ENCODE measurements at regions not wholly inside any gene's neighbourhood (a gene's known extent, or its start where the extent isn't known, plus 50 kb on each side); places are given as distances from the start of the nearest gene placed in this dataset.
"Not testable (repeated sequence)": the region's sequence is repeated elsewhere in the genome, so short reads cannot be mapped to it uniquely, and the experiment has no call there.

- DNase-seq (ENCODE audit: low read depth), result no peak
Measured at GRCh38 chr1:199448646-199449045, 578.9 kb upstream of the NR5A2 start.

DNA sequence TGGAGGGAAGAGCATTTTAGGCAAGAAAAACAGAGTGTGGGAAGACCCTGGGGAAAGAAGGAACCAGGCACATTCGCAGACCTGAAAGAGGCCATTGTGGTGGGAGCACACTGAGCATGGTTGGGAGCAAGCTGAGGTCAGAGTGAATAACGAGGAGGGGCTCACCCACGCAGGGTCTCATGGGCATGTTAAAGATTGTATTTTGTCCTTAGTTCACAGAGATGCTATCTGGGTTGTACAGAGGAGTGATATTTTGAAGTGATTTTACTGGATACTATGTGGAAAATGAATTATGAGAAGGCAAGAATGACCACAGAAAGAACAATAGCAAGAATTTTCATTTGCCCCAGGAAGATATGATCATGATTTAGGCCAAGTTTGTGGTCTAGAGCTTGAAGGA lies 578.3 kb upstream of the NR5A2 start:
- DNase-seq (ENCODE audit: low read depth), result no peak

DNA sequence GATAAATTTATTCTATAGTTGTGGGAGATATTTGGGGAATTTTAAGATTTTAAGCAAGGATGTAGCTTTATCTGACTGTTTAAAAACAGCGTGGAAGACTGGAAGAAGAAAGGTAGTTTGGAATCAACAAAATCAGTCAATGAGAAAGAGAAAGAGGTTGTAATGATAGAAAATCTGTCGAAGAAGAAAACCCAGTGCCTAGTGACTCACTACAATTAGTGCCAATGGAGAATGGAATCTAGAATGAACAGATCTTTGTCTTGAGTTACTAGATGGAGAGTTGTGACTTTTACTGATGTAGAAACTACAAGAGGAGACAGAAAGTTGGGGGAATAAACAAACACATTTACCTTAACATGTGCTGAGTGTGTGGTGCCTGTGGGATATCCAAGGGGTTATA lies 577.8 kb upstream of the NR5A2 start:
- no peak for DNase-seq (ENCODE audit: low read depth)

DNA sequence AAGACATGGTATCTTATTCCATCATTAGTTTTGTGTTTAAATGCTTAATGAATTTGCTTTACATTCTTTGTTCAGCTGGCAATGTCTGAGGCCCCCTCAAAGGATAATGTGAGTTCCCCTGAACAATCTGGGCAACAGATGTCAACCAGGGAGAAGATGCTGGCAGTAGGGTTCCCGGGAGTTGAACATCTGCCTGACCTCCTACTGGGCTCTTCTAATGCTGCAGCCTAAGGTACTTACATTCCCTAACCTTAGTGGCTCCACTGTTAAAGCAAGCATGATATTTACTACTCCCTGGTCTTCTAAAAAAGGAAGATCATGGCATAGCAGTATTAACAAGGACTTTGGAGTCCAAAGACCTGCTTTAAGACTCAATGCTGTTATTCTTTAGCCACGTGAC lies 574.9 kb upstream of the NR5A2 start:
- DNase-seq (ENCODE audit: low read depth), result no peak

DNA sequence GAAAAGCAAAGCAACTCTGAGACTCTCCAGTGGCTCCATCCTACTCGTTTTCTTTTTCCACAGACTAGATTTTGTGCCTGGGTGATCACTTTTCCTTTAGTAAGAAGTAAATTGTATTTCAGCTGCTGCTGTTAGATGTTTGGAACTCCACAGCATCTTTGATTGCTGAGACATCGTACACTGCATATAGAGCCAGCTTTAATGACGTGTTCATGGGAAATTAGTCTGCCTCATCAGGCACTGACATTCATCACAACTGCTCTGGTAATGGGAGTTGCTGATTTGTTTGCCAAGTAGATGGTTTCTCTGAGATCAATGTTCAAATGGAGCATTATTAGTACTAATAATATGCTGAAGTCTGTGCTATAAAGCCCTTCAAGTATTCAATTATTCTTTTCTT lies 573.8 kb upstream of the NR5A2 start:
- DNase-seq (ENCODE audit: low read depth), result no peak

DNA sequence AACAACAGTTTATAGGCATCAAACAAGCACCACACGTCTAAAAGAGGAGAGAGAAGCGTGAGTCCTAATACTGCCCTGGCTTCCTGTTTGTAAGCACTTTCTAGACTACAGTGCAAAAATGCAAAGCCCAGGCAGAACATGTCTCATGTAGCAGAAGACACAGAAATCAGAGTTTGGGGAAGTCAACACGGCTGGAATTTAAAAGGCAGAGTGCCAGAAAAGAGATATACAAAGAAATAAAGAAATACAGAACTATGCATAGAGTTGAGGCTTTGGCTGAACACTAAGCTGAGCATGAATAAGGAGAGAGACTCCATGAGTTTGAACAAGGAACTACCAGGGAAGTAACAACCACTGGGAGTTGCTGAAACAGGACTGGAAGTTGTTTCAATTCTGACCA lies 566.6 kb upstream of the NR5A2 start:
- DNase-seq (ENCODE audit: low read depth), result no peak

GRCh38 chr1:199463521-199464127 lies 563.9 kb upstream of the NR5A2 start:
- no peak for DNase-seq (ENCODE audit: low read depth)

- DNase-seq (ENCODE audit: low read depth), result no peak
Measured at GRCh38 chr1:199466961-199467360, 560.5 kb upstream of the NR5A2 start.

- no peak for DNase-seq (ENCODE audit: low read depth)
Measured at GRCh38 chr1:199472018-199472417, 555.5 kb upstream of the NR5A2 start.

DNA sequence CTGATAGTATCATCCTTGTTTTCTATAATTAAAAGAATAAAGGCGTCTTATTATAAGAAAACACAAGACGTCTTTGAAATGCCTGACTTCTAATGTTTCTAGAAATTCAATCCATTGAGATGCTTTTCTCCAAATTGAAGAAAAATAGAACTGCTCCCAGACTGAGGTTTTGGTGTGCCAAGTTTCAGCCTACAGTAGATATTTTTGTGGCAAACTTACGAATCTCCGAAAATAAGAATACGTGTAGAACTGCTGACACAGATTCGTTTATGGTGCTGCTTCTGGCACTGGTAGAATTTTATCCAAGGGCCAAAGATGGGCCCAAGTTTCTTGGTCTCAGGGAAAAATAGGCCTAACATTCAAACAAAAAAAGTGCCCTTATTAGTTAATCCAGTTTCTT lies 554.5 kb upstream of the NR5A2 start:
- no peak for DNase-seq (ENCODE audit: low read depth)

DNA sequence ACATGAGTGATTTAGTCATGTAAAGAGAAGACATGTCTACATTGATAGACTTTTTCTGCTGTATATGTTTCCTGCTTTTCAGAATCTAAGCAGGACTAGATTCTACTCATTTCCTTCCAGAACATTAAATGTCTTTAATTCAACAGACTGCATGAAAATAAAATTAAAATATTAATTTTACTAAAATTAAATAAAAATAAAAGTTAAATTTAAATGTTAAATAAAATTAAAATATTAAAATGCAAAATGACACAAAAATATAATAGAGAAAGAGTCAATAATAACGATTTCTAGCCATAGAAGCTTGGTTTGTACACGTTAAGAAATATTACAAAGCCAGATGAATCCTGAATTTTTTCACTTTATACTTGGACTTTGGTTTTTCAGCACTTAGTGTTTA lies 552.8 kb upstream of the NR5A2 start:
- no peak for DNase-seq (ENCODE audit: low read depth)

- no peak for DNase-seq (ENCODE audit: low read depth)
Measured at GRCh38 chr1:199482426-199482825, 545.1 kb upstream of the NR5A2 start.

DNA sequence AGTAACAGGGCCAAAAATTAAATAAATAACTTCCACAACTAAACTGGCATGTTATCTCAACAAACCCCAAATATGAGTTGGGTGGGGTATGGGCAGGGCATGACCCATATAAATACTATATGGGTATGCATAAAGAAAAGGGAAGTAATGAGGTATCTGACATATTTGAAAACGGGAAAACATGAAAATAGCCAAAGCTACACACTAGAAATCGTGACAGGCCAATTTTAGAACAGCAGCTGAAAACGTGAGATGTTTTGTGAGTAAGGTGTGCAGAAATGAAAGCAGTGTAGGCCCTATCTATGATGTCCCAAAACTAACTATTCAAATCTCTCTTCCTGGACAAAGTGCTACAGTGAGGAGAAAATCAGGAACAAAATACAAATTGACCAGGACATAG lies 537.9 kb upstream of the NR5A2 start:
- DNase-seq (ENCODE audit: low read depth), result no peak

DNA sequence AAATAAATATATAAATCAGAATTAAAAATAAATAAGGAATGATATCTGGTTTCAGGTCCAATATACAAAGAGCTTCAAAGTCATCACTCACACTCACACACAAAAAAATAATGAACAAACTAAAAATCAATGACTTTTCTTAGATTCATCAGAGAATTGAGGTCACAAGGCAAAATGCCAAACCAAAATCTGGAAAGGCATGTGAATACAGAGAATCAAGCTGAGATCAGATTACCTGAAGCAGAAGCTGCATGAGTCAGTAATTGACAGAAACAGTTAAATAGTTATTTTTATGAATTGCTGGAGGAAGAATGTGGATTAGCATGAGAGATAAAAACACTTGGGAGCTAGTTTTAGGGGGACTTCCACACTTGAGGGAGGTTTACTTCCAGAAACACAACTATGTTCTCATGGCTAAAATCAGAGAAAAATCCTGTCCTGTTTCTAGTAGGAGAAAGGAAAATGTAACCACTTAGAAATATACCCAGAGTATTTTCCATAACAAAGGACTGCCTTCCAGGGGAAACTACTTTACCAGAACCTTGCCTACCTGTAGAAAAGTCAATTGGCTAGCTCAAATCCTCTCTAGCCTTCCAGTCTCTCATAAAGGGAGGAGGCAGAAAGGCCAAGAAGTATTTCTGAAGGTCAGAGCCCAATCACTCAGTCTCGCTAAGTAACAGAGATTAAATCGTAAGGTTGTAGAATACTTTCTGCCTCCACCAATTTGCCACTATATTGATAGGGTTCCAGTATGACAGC lies 536.6 kb upstream of the NR5A2 start:
- no peak for DNase-seq (ENCODE audit: low read depth)

DNA sequence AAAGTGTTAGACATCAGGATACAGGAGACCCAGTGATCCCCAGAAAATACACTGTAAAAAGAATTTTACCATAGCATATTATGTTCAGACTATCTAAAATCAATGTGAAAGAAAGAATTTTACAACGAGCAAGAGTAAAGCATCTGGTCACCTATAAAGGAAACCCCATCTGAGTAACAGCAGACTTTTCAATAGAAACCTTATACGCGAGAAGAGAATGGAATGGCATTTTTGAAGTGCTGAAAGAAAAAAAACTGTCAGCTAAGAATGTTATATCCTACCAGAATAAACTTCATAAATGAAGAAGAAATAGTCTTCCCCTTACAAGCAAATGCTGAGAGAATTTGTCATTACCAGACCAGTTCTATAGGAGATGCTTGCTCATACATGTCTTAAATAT lies 532.1 kb upstream of the NR5A2 start:
- no peak for DNase-seq (ENCODE audit: low read depth)

DNA sequence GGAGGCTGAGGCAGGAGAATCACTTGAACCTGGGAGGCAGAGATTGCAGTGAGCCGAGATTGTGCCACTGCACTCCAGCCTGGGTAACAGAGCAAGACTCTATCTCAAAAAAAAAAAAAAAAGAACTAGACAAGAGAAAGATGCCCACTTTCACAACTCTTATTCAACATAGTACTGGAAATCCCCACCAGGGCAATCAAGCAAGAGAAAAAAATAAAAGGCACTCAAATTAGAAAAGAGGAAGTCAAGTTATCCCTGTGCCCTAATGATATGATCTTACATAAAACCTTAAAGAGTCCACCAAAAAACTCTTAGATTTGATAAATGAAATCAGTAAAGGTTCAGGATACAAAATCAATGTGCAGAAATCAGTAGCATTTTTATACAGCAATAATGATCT lies 528.7 kb upstream of the NR5A2 start:
- not testable (repeated sequence) for DNase-seq (ENCODE audit: low read depth)

DNA sequence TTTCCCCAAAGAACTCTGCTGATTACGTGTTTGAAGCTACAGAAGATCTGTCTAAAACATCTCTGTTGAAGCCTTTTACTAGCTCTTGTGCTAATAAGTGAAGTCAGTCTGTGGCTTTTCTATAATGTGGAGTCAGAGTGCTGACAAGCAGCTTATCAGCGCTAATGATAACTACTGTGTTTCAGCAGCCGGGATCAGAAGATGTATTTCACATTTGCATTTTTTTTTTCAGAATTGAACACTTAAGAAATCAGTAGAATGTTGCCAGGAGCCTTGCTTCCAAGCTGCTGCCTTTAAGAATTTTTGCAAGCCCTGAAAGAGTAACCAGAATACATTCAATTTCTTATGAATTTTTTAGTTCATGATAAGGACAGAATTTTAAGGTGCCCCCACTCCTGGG lies 519.4 kb upstream of the NR5A2 start:
- no peak for DNase-seq (ENCODE audit: low read depth)

DNA sequence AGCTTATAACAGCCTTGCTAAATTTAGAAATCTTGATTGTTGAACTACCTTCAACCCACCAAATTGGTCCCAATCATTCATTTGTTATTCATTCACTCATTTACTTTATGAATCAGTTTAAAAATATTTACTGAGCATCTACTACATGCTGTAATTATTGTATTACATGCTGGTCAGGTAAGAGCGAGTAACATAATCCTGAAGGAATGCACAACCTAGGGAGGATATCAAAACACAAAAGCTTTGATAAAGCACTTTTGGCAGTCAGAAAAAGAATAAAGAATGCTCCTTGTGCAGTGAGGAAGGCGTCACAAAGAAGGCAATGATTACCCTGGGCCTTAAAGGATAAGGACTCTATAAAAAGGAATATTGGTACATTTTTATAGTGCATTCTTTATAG lies 518.9 kb upstream of the NR5A2 start:
- DNase-seq (ENCODE audit: low read depth), result no peak

- no peak for DNase-seq (ENCODE audit: low read depth)
Measured at GRCh38 chr1:199509456-199509855, 518.1 kb upstream of the NR5A2 start.

GRCh38 chr1:199510314-199510713 lies 517.2 kb upstream of the NR5A2 start:
- no peak for DNase-seq (ENCODE audit: low read depth)

GRCh38 chr1:199512037-199512710 lies 515.3 kb upstream of the NR5A2 start:
- no peak for DNase-seq (ENCODE audit: low read depth)

DNA sequence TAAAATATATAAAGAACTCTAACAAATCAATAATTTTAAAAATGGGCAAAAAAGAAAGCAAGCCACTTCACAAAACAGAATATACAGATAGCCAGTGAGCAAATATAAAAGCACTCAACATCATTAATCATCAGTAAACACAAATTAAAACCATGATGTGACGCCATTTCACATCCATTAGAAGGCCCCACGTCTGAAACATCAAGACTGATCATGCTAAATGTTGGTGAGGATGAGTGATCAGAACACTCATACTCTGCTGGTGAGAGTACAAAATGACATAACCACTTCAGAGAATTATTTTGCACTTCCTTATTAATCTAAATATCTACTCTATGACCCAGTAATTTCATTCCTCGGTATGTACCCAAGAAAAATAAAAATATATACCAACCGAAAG lies 512.2 kb upstream of the NR5A2 start:
- DNase-seq (ENCODE audit: low read depth), result no peak

DNA sequence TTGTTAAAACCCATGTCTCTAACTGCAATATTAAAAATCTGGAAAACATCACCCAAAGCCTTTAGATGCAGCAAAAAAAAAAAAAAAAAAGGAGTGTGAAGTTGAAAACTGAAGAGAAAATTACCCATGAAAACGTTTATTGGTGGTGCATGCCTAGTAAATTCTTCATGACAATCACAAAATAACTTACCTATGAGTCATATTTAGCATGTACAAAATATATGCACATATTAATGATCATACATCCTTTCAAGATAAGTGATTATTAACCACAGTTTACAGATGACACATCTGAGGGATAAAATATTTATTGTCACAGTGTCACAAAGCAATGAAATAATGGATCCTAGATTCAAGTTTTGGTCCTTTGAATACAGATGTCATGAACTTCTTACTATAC lies 505.2 kb upstream of the NR5A2 start:
- no peak for DNase-seq (ENCODE audit: low read depth)

- DNase-seq (ENCODE audit: low read depth), result no peak
Measured at GRCh38 chr1:199522936-199523335, 504.6 kb upstream of the NR5A2 start.

All from activated T-cell treated with anti-CD3 and anti-CD28 coated beads for 48 hours (primary cell).